AG04450 (cell line): ENCODE measurements at regions not wholly inside any gene's neighbourhood (a gene's known extent, or its start where the extent isn't known, plus 50 kb on each side); places are given as distances from the start of the nearest gene placed in this dataset.

Experiments used
- CTCF ChIA-PET: fragments of 300-600, 350-600 bp; formaldehyde crosslinking; extraction: SDS; loops from one replicate; lab custom pipeline; 2022; ENCODE audit warnings: antibody characterized with exemption, inconsistent platforms; lab: Charles Lee
- POLR2A ChIA-PET: fragments of 350-600 bp; formaldehyde crosslinking; extraction: SDS; loops from one replicate; lab custom pipeline; 2021; ENCODE audit warnings: antibody characterized with exemption, inconsistent platforms; lab: Yijun Ruan, JAX
- DNase-seq: peaks from one replicate; pipeline ENCODE4 v3.0.0-alpha.2; 2011; ENCODE audit warnings: low read depth, low spot score
- H3K27ac ChIP-seq: one replicate; pipeline ENCODE4 v1.5.1; 2012; ENCODE audit warnings: low read depth, low read length, control low read depth
- H3K27me3 ChIP-seq: one replicate; pipeline ENCODE4 v1.6.0; 2012; ENCODE audit warnings: low read length; ENCODE audit not compliant: control insufficient read depth, insufficient read depth
- H3K4me3 ChIP-seq: 2 replicates; pipeline ENCODE4 v1.5.1; 2011; ENCODE audit warnings: mild to moderate bottlenecking, low read depth, low read length, control low read depth
- H3K9me3 ChIP-seq: 2 replicates; pipeline ENCODE4 v1.5.1; 2012; ENCODE audit warnings: low read length; ENCODE audit not compliant: control insufficient read depth, insufficient read depth
- CTCF ChIP-seq: IDR thresholded peaks from 2 replicates; pipeline ENCODE4 v1.5.1; 2011; ENCODE audit warnings: low read depth, low read length, control low read depth, inconsistent platforms

DNA sequence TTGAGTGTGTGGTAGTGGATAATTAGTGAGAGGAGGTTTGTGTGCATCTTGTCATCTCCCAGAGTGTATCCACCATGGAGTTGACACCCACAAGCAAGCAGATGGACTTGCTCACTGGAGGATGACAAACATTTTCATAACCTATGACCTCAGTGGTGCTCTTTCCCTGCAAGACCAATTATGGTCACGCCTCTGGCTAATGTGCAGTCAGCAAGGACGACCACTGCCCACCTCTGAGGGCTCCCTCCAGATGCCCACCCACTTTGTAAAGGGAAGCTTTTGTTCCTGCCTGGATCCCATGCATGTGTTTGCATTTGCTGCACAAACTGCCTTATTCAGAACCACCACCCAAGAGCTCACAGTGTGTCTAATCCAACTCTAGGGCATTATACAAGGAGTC is 982.8 kb downstream of the TMEM121 start:
- no peak for TF ChIP-seq CTCF

DNA sequence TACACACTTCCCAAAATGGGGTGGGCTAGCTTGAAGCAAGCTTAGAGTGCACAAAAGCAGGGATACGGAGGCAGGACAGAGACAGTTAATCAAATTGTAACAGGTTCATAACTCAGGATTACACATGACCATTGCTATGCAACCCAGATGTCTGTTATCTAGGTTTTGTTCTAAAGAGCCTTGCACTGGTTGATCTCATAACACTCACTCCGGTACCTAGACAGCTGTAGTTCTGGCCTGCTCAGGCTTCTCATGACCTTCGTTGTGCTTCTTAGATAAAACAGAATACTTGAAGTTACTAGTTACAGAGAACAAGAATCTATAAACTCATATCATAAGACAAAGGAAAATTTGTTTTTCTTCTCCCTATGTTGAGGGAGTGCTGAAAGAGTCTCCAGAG is 983.4 kb downstream of the TMEM121 start:
- no peak for DNase-seq
- H3K9me3 ChIP-seq, result peaks cover 39% of the 10 kb centered on the region
- TF ChIP-seq CTCF, result no peak
- H3K27ac ChIP-seq, result no peak overlapping the region
- no peaks in the 10 kb centered on the region for H3K27me3 ChIP-seq
- ChIA-PET CTCF (no interaction called here), POLR2A (no interaction called here)
- no peak overlapping the region for H3K4me3 ChIP-seq

More for the DNA sequence above, 982.8 kb downstream of the TMEM121 start:
- CTCF ChIA-PET, result no interaction called here
- POLR2A ChIA-PET, result no interaction called here
- H3K4me3 ChIP-seq, result no peak overlapping the region
- H3K27ac ChIP-seq, result no peak overlapping the region
- peaks cover 45% of the 10 kb centered on the region for H3K9me3 ChIP-seq
- no peak for DNase-seq
- H3K27me3 ChIP-seq, result no peaks in the 10 kb centered on the region

GRCh38 chr14:106511006-106511799 is 984.8 kb downstream of the TMEM121 start:
- peaks cover 39% of the 10 kb centered on the region for H3K9me3 ChIP-seq
- POLR2A ChIA-PET, result no interaction called here
- H3K4me3 ChIP-seq, result no peak overlapping the region
- no peak for DNase-seq
- CTCF ChIA-PET, result no interaction called here
- no peak overlapping the region for H3K27ac ChIP-seq
- no peak for TF ChIP-seq CTCF
- no peaks in the 10 kb centered on the region for H3K27me3 ChIP-seq

GRCh38 chr14:106511800-106512198 is 985.4 kb downstream of the TMEM121 start:
- POLR2A ChIA-PET, result no interaction called here
- CTCF ChIA-PET, result no interaction called here
- no peak for TF ChIP-seq CTCF
- Histone ChIP-seq H3K27ac (no peak overlapping the region), H3K27me3 (no peaks in the 10 kb centered on the region), H3K4me3 (no peak overlapping the region), H3K9me3 (peaks cover 39% of the 10 kb centered on the region)
- no peak for DNase-seq

- Histone ChIP-seq H3K27ac (no peak overlapping the region), H3K4me3 (no peak overlapping the region), H3K27me3 (no peaks in the 10 kb centered on the region), H3K9me3 (peaks cover 34% of the 10 kb centered on the region)
- CTCF ChIA-PET, result no interaction called here
- POLR2A ChIA-PET, result no interaction called here
- DNase-seq, result no peak
- TF ChIP-seq CTCF, result no peak
These were observed 986.9 kb downstream of the TMEM121 start for GRCh38 chr14:106513302-106513701.
